SKM-1 treated with dmso at 0.1 percent for 144 hours (cell line): ENCODE measurements at regions not wholly inside any gene's neighbourhood (a gene's known extent, or its start where the extent isn't known, plus 50 kb on each side); places are given as distances from the start of the nearest gene placed in this dataset.
"Not testable (repeated sequence)": the region's sequence is repeated elsewhere in the genome, so short reads cannot be mapped to it uniquely, and the experiment has no call there.

Experiments used
- DNase-seq: peaks from one replicate; lab custom pipeline; 2025; ENCODE audit not compliant: unreplicated experiment; lab: John Stamatoyannopoulos, UW

DNA sequence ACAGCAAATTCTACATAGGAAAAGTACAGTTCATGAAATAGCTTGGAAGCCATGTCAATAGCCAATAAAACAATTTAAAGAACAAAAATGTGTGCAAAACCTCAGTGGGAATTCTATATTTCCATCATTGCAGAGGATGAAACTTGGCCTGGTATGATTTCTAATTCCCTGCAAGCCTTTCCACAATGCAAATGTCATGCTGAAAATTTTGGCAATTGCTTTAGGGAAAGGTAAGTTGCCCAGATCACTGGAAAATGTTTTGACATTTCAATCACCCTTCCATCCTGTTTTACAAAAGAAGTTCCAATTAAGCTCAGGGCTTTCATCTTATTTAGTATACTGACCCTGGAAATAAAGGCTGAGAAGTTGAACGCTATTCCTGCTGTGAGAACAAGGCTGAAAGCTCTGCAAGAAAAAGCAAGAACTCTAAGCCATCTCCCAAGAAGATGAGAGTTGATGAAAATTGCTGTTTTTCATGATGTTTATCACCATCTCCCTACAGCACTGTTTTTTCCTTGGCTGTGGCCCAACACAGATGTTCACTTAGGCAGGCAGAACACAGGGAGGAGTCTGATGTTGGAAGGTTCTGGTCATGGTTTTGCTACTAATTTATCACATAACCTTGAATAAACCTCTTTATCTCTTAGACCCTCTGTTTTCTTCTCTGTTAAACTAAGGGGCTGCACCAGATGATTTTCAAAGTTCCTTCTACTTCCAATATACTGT is 263.7 kb downstream of the KCTD12 start:
- DNase-seq, result no peak

DNA sequence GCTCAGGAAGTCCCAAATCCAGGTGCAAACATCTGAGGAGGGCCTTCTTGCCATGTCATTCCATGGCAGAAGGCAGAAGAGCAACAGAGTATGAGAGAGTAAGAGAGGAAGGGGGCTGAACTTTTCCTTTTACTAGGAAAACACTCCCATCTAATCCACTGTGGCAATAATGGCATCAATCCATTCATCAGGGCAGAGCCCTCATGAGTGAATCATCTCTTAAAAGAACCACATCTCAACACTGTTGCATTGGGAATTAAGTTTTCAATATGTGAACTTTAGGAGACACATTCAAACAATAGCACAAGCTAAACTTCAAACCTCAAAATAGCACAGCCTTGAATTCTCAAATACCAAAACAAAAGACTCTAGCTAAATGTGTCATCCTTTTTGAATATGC is 264.5 kb downstream of the KCTD12 start:
- DNase-seq, result no peak

DNA sequence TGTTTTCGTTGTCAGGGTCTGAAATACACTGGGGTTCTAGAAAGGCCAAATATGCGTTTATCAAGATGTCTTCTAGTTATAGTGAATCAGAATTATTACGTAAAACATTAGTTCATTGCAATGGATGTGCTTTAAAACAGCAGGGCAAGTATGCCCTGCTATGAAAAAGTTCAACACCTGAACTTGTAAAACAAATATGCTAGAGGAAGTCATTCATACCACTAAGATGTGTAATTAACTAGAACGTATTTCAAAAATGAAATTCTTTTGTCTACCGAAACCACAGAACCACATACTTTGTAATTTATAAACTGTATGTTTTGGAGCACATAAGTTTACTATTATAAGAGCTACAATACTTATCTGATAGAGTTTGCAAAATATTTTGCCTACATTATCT is 266.2 kb downstream of the KCTD12 start:
- no peak for DNase-seq

DNA sequence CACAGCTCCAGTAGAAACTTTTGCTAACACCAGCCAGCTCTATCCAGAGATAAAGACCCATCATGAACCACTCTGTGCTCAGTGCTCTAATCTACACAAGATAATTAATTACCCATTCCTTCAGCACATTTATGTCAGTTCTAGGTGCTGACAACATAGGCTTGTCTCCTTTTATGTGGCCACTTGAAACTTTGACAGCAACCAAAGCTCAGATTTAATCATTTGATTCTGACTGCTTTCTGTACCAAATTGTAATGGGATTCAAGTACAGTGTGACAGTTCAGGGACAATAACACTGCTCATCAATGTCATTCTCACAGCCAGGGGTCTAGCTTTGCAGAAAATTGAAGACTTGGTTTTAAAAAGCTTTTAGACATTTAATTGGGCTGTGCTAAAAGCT is 266.6 kb downstream of the KCTD12 start:
- no peak for DNase-seq

DNA sequence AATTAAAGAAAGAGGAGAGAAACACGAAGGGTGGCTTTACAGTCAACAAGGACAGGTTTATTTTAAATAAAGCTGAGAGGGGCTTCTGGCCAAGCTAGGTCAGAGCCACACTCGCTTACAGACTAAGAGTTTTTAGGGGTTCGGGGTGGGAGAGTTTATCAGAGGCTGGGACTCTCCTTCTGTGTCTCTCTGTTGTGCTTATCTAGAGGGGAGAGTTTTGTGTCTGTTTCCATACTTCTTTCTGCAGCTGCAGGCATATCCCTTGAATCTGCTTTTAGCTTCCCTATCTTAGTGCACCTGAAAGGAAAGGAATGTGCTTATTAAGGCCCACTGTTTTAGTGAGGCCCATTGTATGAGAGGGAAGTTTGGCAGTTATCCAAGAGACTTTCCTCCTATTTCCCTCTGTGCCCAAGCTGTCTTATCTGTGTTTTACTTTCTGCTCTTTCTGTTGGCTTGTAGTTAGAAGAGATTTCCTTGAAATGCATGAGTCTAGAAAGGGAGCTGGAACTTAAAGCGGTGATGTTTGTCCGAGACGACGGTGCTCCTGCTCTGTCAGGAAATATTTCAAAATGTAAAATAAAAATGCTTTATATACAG is 275.3 kb downstream of the KCTD12 start:
- DNase-seq, result no peak

DNA sequence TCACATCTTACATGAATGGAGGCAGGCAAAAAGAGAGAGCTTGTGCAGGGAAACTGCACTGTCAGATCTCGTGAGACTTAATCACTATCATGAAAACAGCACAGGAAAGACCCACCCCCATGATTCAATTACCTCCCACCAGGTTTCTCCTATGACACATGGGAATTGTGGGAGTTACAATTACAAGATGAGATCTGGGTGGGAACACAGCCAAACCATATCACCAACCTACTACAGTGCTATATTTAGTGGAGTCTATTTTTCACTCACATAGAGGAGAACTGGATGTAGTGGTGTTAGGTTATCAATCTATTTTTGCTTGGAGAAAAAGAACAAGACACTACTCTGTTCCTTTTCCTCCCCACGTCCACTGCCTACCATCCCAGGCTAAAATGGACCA is 276.6 kb downstream of the KCTD12 start:
- no peak for DNase-seq

DNA sequence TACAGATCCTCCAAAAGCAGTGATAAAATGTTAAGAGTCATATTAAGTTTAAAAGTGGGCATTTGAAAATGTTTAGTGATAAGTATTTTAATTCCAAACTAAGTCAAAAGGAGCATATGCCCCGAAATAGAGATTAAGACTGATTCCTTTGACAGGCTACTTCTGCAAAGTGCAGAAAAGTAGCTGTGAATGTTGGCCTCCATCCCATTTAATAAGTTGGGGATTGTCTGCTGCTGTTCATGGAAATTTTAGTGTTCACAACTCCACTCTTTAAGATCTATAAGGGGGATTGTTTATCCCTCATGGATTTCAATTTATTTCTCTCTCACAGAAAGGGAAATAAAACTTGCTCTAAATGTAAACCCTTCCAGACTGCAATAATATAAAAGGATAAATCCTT is 278.3 kb downstream of the KCTD12 start:
- no peak for DNase-seq

DNA sequence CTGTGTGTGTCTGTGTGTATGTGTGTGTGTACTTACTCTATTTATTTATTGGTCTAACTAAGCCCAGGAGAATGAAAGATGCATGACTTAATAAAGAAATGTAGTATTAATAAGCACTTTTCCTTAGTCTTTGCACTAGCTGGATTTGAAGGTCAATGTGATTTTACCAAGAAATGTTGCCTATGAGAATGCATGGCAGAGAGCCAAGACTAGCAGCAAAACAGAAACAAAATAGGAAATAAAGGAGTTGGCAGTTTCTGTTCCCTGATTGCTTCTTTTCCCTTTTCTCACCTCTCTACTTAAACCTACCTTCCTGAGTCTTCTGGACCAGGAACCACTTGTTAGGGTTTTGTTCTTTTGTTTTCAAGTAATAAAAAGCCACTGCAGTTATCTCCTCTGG is 286.1 kb downstream of the KCTD12 start:
- DNase-seq, result no peak

DNA sequence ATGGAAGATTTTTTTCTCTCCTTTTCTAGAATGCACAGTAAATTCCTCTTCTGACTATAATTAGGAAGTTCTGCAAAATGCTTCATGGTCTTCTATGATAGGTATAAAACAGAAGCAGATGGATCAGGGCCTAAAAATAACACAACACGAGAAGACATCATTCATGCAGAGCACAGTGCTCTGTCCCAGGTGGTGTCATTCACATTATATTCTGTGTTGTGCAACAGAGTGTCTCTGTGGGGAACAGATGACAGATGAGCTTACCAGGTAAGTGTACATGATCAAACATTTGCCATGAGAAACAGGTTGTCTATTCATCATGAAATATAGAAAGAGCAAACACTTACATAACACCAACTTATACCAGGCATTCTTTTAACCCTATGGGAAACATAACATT is 288.3 kb downstream of the KCTD12 start:
- no peak for DNase-seq

DNA sequence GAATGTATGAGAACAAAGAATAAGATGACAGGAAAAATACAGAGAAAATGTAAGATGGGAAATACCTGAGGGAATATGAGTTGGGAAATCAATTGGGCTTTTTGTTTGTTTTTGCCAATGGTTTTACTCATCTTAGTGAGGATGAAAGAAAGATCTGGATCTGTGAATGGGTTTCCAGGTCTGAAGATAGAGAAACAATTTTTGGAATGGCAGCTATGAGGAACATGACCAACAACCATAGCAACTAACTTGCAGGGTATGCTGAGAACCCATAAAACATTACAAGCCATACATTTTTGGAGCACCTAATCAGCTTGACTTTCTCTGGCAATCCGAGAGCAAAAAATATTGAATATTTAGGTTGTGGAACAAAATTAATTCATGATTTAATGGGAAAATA is 290.0 kb downstream of the KCTD12 start:
- no peak for DNase-seq

DNA sequence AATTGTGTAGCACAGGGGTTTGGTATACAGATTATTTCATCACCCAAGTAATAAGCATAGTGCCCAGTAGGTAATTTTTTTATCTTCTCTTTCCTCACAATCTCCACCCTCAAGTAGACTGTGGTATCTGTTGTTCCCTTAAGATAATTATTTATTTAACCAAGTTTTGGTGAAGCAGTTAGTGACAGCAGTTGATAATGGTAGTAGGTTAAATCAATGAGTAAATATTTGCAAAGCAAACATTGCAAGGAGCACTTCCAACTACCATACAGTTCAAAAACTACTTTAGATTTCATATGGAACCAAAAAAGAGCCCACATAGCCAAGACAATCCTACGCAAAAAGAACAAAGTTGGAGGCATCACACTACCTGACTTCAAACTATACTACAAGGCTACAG is 291.8 kb downstream of the KCTD12 start:
- no peak for DNase-seq

DNA sequence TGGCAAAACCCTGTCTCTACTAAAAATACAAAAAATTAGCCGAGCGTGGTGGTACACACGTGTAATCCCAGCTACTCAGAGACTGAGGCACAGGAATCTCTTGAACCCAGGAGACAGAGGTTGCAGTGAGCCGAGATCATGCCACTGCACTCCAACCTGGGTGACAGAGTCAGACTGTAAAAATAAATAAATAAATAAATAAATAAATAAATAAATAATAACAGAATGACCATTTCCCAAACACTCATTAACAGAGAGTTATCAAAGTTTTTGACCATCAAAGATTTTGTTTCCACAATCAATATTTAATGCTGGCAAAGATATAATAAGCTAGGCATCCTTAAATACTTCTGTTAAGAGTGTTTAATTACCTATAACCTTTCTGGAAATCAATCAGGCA is 299.4 kb downstream of the KCTD12 start:
- DNase-seq, result no peak

DNA sequence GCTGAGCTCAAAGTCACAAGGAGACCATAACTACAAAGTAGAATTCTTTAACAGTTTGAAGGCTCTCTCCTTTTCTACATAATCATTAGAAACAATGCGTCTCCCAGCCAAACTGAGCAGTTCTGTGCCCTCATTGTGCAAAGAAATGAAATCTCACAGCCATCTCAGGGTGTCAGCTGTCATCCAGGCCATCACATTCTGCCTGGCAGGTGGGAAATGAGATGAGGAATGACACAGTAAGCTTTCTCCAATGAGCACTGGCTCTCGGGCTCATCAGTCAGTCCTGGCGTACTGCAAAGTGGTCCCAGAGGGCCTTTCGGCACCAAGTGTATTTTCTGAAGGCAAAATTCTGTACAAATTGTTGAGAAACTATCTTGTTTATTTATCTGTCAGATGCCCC is 306.5 kb downstream of the KCTD12 start:
- DNase-seq, result no peak

DNA sequence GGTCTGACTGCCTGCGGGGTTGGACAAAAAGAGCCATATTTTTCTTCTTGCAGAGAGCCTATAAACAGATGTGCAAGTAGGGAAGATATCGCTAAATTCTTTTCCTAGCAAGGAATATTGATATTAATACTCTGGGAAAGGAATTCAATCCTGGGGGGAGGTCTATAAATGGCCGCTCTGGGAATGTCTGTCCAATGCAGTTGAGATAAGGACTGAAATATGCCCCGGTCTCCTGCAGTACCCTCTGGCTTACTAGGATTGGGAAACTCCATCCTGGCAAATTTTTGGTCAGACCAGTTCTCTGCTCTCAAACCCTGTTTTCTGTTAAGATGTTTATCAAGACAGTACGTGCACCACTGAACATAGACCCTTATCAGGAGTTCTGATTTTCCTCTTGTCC is 310.6 kb downstream of the KCTD12 start:
- DNase-seq, result not testable (repeated sequence)

DNA sequence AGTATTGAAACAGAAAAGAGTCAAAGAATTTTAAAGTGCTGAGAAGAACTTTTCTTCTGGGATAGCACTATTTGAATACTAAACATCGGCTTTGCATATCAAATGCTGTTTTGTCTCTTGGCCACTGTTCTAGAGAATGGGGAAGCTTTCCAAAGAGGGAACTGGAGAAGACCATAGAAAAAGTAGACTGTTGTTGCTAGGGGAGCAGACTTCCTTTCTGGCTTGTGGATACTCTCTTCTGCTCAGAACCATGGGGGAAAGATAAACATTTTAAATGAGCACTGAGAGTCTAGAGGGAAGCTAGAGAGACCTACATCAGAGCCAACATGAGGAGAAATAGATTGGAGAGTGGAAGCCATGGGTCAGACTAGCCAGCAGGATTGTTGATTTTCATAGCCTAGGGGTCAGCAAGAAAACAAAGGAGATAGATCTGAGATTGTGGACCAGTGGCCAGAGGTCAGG is 315.7 kb downstream of the KCTD12 start:
- peak; percentile 19 for DNase-seq

DNA sequence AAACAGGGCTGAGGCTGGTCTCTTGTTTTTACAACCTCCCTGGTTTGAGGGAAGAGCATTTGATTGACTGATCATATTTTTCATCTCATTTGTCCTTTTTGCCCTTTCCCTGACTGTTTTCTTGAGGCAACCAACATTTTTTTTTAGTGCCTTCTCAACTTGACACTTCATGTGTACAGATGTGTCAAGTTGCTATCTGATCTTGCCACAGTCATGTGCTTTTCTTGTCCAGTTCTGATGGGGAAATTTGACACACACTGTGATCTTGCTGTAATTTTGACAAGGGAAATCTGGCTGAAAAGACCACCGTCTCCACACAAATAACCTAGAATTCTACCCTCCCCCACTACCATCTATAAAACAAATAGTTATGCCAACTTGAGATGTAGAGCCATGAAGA is 329.6 kb downstream of the KCTD12 start:
- no peak for DNase-seq

DNA sequence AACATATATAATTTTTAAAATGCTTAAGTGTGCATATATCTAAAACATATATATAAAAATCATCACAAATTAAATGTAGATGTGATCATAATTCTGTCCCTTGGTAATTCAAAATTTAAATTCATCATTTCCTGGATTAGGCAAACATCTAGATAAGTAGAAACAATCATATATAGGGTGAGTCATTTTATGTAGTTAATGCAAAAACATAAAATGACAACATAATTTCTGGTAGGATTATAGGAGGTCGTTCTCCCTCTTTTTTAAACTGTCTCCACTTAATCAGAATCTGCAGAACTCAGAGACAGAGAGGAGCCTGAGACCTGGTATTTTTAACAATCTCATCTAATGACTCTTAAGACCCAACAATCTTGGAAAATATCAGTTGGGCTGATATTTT is 333.4 kb downstream of the KCTD12 start:
- DNase-seq, result no peak

DNA sequence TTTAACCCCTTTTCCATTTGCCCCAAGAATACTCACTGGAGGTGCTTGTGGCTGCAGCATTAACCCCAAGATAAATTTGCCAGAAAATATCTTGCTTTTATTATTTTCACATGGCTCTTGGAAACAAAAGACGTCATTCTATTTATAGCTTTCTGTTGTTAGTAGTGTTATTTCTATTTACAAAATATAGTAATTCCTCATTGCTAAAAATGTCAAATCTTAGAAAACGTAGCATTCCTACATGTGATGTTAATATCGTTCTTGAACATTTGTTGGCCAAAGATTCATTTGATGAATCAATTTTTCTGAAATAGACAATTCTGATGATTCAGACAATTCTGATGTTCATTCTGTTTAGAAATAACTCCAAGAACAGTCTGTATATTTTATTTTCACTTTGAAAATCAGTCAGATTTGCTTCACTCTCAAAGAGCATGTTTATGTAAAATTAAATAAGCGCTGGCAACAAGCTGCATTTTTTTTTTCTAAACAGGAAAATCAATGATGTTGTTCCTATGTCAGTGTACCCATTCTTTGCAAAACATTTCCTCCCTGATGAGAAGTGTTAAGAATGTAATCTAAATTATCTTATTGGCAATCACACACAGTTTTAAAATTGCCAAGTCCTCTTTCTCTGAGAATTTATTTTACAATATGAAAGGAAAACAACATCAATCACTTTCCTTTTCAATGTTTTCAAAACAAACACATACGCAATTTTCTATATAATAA is 334.0 kb downstream of the KCTD12 start:
- no peak for DNase-seq

DNA sequence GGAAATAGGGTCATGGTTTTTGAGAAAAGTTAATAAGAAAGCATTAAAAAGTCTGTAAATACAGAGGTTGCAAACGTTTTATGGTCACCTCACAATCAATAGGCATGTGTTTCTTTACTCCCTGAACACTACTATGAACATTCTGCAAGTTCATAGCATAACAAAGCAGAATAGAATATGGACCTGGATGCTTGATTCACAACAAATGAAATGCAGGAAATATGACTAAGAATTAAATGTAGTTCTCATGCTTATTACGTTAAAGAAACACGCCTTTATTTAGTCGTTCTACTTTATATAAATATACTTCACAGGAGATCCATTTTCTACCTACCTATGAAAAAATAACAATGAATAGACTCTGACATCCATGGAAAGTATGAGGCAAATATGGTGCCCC is 344.0 kb downstream of the KCTD12 start:
- DNase-seq, result no peak

DNA sequence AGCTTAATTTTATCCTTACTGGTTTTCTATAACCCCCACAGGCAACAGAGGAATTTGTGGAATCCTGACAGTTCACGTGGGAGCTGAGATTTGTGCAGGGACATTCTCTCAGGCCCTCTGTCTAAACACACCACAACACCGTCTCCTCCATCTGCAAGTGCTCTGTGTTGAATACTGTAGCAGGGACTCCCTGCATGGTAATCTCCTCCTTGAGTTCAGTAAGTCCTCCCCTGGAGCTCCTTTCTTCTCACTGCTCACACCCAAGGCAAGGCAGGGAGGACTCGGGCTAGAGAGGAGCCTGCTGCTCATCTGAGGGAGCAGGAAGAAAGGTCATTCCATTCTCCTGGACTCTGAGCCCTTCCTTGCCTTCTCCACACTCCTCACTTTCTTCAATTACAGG is 348.2 kb downstream of the KCTD12 start:
- DNase-seq, result no peak

DNA sequence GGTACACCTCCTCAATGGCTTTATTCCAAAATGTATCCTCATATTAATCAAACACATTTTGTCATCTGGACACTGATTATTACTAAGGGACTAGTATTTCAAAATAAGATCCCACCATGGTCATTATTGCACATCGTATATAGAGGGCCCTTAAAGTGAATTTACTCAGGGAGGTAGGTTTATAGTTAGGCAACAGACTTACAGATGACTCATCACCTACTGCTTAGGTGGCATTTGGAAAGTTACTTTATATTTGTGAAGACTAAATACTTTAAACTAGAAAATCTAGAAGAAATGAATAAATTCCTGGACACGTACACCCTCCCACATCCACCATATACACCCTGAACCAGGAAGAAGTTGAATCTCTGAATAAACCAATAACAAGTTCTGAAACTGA is 353.0 kb downstream of the KCTD12 start:
- no peak for DNase-seq

DNA sequence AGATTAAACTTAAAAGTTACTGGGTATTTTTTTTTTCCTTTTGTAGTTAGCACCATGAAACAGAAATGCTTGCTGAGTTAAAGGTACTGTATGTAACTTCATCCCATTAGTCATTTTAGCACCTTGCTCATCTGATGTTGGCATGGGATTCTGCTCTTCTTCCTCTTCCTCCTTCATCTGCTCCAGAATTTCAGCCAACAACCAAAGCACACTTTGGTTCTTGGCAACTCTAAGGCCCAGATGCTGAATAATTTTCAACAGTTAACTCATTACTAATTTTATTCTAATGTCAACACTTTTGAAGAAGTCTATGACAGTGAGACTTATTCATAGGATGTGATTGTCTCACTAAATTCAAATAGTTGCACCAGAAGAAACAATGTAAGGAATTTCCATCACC is 359.2 kb downstream of the KCTD12 start:
- no peak for DNase-seq
